ENCODE measurements at regions not wholly inside any gene's neighbourhood (a gene's known extent, or its start where the extent isn't known, plus 50 kb on each side); places are given as distances from the start of the nearest gene placed in this dataset.

GRCh38 chr2:237196866-237197618, 111.4 kb downstream of the COPS8 start:
- WGBS, 3 donors = 75 to 80% (median 77%) methylated on average over 6 of the region's 6 CpGs
- Histone ChIP-seq H3K9me3 (no peaks in the 10 kb centered on the region), H3K27me3 (no peaks in the 10 kb centered on the region), H3K36me3 (no peaks in the 10 kb centered on the region), H3K4me3 (no peak overlapping the region), H3K27ac (no peak overlapping the region), H3K4me1 (ENCODE audit: insufficient read depth) (peaks cover 12% of the 10 kb centered on the region)
- intact Hi-C loops (cut with DNase I) = loop anchor here in 1 of 4 donors (10.0 kb wide), 1 partner anchor 128 kb away; no protein-coding TSS in a partner anchor
- no peak for TF ChIP-seq POLR2A (IDR thresholded peaks at IDR 0.05)
- TF ChIP-seq CTCF (IDR thresholded peaks at IDR 0.05) = no peak
- no peak for TF ChIP-seq EP300 (IDR thresholded peaks at IDR 0.05)
- DNase-seq = peak in 2 of 5 donors; percentile 11 to 26

- TF ChIP-seq POLR2A (IDR thresholded peaks at IDR 0.05) (no peak), EP300 (IDR thresholded peaks at IDR 0.05) (no peak), CTCF (IDR thresholded peaks at IDR 0.05) (no peak)
- Histone ChIP-seq H3K4me1 (ENCODE audit: insufficient read depth) (peaks cover 12% of the 10 kb centered on the region), H3K9me3 (no peaks in the 10 kb centered on the region), H3K4me3 (no peak overlapping the region), H3K27ac (no peak overlapping the region), H3K27me3 (no peaks in the 10 kb centered on the region), H3K36me3 (no peaks in the 10 kb centered on the region)
- no peak for DNase-seq
- 30 to 31% (median 30%) methylated on average over 2 of the region's 2 CpGs for WGBS, 3 donors
- intact Hi-C loops (cut with DNase I) = loop anchor here in 1 of 4 donors (10.0 kb wide), 1 partner anchor 126 kb away; no protein-coding TSS in a partner anchor
These were observed 112.6 kb downstream of the COPS8 start for GRCh38 chr2:237198164-237198855.

- Histone ChIP-seq H3K4me3 (no peak overlapping the region), H3K36me3 (no peaks in the 10 kb centered on the region), H3K9me3 (no peaks in the 10 kb centered on the region), H3K27me3 (no peaks in the 10 kb centered on the region), H3K4me1 (ENCODE audit: insufficient read depth) (peaks cover 12% of the 10 kb centered on the region), H3K27ac (no peak overlapping the region)
- 5 to 21% (median 13%) methylated on average over 1 of the region's 1 CpG for WGBS, 3 donors
- DNase-seq = no peak
- TF ChIP-seq EP300 (IDR thresholded peaks at IDR 0.05) = no peak
- TF ChIP-seq POLR2A (IDR thresholded peaks at IDR 0.05) = no peak
- intact Hi-C loops (cut with DNase I) = loop anchor here in 1 of 4 donors (10.0 kb wide), 1 partner anchor 126 kb away; no protein-coding TSS in a partner anchor
These were observed 113.4 kb downstream of the COPS8 start for GRCh38 chr2:237199082-237199481.

- 86 to 96% (median 87%) methylated on average over 2 of the region's 2 CpGs for WGBS, 3 donors
- peak in 3 of 5 donors; percentile 7 to 31 (median 10) for DNase-seq
- H3K27me3 ChIP-seq = no peaks in the 10 kb centered on the region
- H3K9me3 ChIP-seq = no peaks in the 10 kb centered on the region
- intact Hi-C loops (cut with DNase I) = loop anchor here in 1 of 4 donors (10.0 kb wide), 1 partner anchor 125 kb away; no protein-coding TSS in a partner anchor
- TF ChIP-seq POLR2A (IDR thresholded peaks at IDR 0.05) (no peak), EP300 (IDR thresholded peaks at IDR 0.05) (no peak), CTCF (IDR thresholded peaks at IDR 0.05) (no peak)
- no peak overlapping the region for H3K4me3 ChIP-seq
- H3K27ac ChIP-seq = no peak overlapping the region
- H3K36me3 ChIP-seq = no peaks in the 10 kb centered on the region
- peaks cover 12% of the 10 kb centered on the region for H3K4me1 ChIP-seq (ENCODE audit: insufficient read depth)
These were observed 113.9 kb downstream of the COPS8 start for GRCh38 chr2:237199577-237199976.

Data from ovary (tissue), 7 donors.